GM18507 (cell line): ENCODE measurements at regions not wholly inside any gene's neighbourhood (a gene's known extent, or its start where the extent isn't known, plus 50 kb on each side); places are given as distances from the start of the nearest gene placed in this dataset.
"Not testable (repeated sequence)": the region's sequence is repeated elsewhere in the genome, so short reads cannot be mapped to it uniquely, and the experiment has no call there.

Experiments used
- DNase-seq: peaks from one replicate; pipeline ENCODE4 v3.0.0; 2011; ENCODE audit warnings: low read depth; ENCODE audit not compliant: insufficient read length; ENCODE audit errors: extremely low spot score
- FAIRE-seq: peaks from 2 replicates; lab custom pipeline; 2011; peaks lifted over from hg19 to GRCh38; lab: Jason Lieb, UNC

- DNase-seq (no peak), FAIRE-seq (no peak)
These were observed 286.4 kb upstream of the NCKAP5 start for GRCh38 chr2:133854603-133855200.

GRCh38 chr2:133855526-133855925 lies 287.3 kb upstream of the NCKAP5 start:
- FAIRE-seq: no peak
- DNase-seq: no peak

GRCh38 chr2:133856678-133857077 lies 288.4 kb upstream of the NCKAP5 start:
- no peak for FAIRE-seq
- DNase-seq: no peak

- DNase-seq (no peak), FAIRE-seq (no peak)
These were observed 291.3 kb upstream of the NCKAP5 start for GRCh38 chr2:133859578-133859977.

GRCh38 chr2:133862400-133862977 lies 294.2 kb upstream of the NCKAP5 start:
- DNase-seq (no peak), FAIRE-seq (no peak)

GRCh38 chr2:133863106-133863800 lies 295.0 kb upstream of the NCKAP5 start:
- FAIRE-seq (no peak), DNase-seq (no peak)

- FAIRE-seq (no peak), DNase-seq (no peak)
These were observed 296.9 kb upstream of the NCKAP5 start for GRCh38 chr2:133865141-133865540.

GRCh38 chr2:133867166-133867565 lies 298.9 kb upstream of the NCKAP5 start:
- no peak for DNase-seq
- FAIRE-seq: no peak

- no peak for DNase-seq
- FAIRE-seq: no peak
These were observed 303.4 kb upstream of the NCKAP5 start for GRCh38 chr2:133871545-133872209.

- FAIRE-seq (no peak), DNase-seq (no peak)
These were observed 310.1 kb upstream of the NCKAP5 start for GRCh38 chr2:133878326-133878725.

- DNase-seq (no peak), FAIRE-seq (no peak)
These were observed 311.4 kb upstream of the NCKAP5 start for GRCh38 chr2:133879703-133880102.

- FAIRE-seq, DNase-seq: not testable (repeated sequence)
These were observed 313.9 kb upstream of the NCKAP5 start for GRCh38 chr2:133882159-133882558.

- FAIRE-seq: no peak
- no peak for DNase-seq
These were observed 316.6 kb upstream of the NCKAP5 start for GRCh38 chr2:133884739-133885381.

GRCh38 chr2:133885847-133886246 lies 317.6 kb upstream of the NCKAP5 start:
- DNase-seq (no peak), FAIRE-seq (no peak)

GRCh38 chr2:133886735-133887675 lies 318.7 kb upstream of the NCKAP5 start:
- DNase-seq (peak; percentile 43), FAIRE-seq (peak; percentile 81)

- no peak for FAIRE-seq
- no peak for DNase-seq
These were observed 319.4 kb upstream of the NCKAP5 start for GRCh38 chr2:133887676-133888040.

- DNase-seq (no peak), FAIRE-seq (no peak)
These were observed 319.8 kb upstream of the NCKAP5 start for GRCh38 chr2:133888107-133888506.

GRCh38 chr2:133888621-133889219 lies 320.5 kb upstream of the NCKAP5 start:
- DNase-seq (no peak), FAIRE-seq (no peak)
